Neural cell (in vitro differentiated cells): ENCODE measurements at regions not wholly inside any gene's neighbourhood (a gene's known extent, or its start where the extent isn't known, plus 50 kb on each side); places are given as distances from the start of the nearest gene placed in this dataset.
"Not testable (repeated sequence)": the region's sequence is repeated elsewhere in the genome, so short reads cannot be mapped to it uniquely, and the experiment has no call there.

ENCODE experiments used
- EP300 ChIP-seq: fragments of 450-650 bp; conservative IDR thresholded peaks from 2 replicates; pipeline ENCODE4 v1.6.1; 2014; ENCODE audit warnings: antibody characterized with exemption, mild to moderate bottlenecking, moderate library complexity; ENCODE audit not compliant: poor library complexity, severe bottlenecking
- EZH2 ChIP-seq: fragments of 200-600, 300-800 bp; shearing (Covaris generic), sonication (generic); IDR thresholded peaks from 2 replicates; pipeline ENCODE4 v1.6.1; 2014; ENCODE audit warnings: antibody characterized with exemption, low read length, borderline replicate concordance, mild to moderate bottlenecking; ENCODE audit not compliant: insufficient read depth, poor library complexity, severe bottlenecking
- POLR2AphosphoS5 ChIP-seq: IDR thresholded peaks from 2 replicates; pipeline ENCODE4 v1.6.1; 2012
- RAD21 ChIP-seq: fragments of 450-650 bp; conservative IDR thresholded peaks from 2 replicates; pipeline ENCODE4 v1.6.1; 2014; ENCODE audit warnings: antibody characterized with exemption, mild to moderate bottlenecking, moderate library complexity
- SMC3 ChIP-seq: fragments of 450-650 bp; conservative IDR thresholded peaks from 2 replicates; pipeline ENCODE4 v1.6.1; 2014; ENCODE audit warnings: antibody characterized with exemption, mild to moderate bottlenecking, moderate library complexity; ENCODE audit not compliant: poor library complexity
- TAF1 ChIP-seq: IDR thresholded peaks from 2 replicates; pipeline ENCODE4 v1.6.1; 2012; ENCODE audit warnings: low read depth
- TF ChIP-seq, protein P1 (sequence below): fragments of 450-650 bp; IDR thresholded peaks from 2 replicates; pipeline ENCODE4 v1.5.1; 2014; ENCODE audit warnings: antibody characterized with exemption, mild to moderate bottlenecking, moderate library complexity; ENCODE audit not compliant: poor library complexity, severe bottlenecking
- TF ChIP-seq, protein P2 (sequence below): IDR thresholded peaks from 2 replicates; pipeline ENCODE4 v1.6.1; 2012; ENCODE audit warnings: borderline replicate concordance

DNA sequence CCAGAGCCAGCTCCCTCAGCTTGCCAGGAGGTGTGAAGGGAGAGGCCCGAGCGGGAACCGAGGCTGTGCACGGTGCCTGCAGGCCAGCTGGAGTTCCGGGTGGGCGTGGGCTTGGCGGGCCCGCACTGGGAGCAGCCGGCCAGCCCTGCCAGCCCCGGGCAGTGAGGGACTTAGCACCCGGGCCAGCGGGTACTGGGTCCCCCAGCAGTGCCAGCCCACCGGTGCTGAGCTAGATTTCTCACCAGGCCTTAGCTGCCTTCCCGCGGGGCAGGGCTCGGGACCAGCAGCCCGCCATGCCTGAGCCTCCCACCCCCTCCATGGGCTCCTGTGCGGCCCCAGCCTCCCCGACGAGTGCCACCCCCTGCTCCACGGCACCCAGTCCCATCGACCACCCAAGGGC lies 373.1 kb upstream of the TMTC1 start:
- not testable (repeated sequence) for TF ChIP-seq TAF1, RAD21, EZH2, POLR2AphosphoS5, SMC3, EP300
- TF ChIP-seq, protein P1, sequence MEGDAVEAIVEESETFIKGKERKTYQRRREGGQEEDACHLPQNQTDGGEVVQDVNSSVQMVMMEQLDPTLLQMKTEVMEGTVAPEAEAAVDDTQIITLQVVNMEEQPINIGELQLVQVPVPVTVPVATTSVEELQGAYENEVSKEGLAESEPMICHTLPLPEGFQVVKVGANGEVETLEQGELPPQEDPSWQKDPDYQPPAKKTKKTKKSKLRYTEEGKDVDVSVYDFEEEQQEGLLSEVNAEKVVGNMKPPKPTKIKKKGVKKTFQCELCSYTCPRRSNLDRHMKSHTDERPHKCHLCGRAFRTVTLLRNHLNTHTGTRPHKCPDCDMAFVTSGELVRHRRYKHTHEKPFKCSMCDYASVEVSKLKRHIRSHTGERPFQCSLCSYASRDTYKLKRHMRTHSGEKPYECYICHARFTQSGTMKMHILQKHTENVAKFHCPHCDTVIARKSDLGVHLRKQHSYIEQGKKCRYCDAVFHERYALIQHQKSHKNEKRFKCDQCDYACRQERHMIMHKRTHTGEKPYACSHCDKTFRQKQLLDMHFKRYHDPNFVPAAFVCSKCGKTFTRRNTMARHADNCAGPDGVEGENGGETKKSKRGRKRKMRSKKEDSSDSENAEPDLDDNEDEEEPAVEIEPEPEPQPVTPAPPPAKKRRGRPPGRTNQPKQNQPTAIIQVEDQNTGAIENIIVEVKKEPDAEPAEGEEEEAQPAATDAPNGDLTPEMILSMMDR = not testable (repeated sequence)
- TF ChIP-seq, protein P2, sequence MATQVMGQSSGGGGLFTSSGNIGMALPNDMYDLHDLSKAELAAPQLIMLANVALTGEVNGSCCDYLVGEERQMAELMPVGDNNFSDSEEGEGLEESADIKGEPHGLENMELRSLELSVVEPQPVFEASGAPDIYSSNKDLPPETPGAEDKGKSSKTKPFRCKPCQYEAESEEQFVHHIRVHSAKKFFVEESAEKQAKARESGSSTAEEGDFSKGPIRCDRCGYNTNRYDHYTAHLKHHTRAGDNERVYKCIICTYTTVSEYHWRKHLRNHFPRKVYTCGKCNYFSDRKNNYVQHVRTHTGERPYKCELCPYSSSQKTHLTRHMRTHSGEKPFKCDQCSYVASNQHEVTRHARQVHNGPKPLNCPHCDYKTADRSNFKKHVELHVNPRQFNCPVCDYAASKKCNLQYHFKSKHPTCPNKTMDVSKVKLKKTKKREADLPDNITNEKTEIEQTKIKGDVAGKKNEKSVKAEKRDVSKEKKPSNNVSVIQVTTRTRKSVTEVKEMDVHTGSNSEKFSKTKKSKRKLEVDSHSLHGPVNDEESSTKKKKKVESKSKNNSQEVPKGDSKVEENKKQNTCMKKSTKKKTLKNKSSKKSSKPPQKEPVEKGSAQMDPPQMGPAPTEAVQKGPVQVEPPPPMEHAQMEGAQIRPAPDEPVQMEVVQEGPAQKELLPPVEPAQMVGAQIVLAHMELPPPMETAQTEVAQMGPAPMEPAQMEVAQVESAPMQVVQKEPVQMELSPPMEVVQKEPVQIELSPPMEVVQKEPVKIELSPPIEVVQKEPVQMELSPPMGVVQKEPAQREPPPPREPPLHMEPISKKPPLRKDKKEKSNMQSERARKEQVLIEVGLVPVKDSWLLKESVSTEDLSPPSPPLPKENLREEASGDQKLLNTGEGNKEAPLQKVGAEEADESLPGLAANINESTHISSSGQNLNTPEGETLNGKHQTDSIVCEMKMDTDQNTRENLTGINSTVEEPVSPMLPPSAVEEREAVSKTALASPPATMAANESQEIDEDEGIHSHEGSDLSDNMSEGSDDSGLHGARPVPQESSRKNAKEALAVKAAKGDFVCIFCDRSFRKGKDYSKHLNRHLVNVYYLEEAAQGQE = not testable (repeated sequence)
